GM23338 (cell line): ENCODE measurements at regions not wholly inside any gene's neighbourhood (a gene's known extent, or its start where the extent isn't known, plus 50 kb on each side); places are given as distances from the start of the nearest gene placed in this dataset.

Source experiments
- ATAC-seq: fragments of 200-7000 bp; cut with Tn5 transposase; 3 replicates; pipeline ENCODE4 v1.9.1; 2020
- DNase-seq: peaks from one replicate; pipeline ENCODE4 v3.0.0-alpha.2; 2015; ENCODE audit warnings: low spot score
- H2AFZ ChIP-seq: fragments of 200-600 bp; sonication (generic); 2 replicates; pipeline ENCODE4 v1.8.0; 2016; ENCODE audit warnings: antibody characterized with exemption, mild to moderate bottlenecking, moderate library complexity
- H3F3A ChIP-seq: fragments of 200-600 bp; sonication (generic); replicated peaks from 2 replicates; pipeline ENCODE4 v1.8.0; 2017; ENCODE audit warnings: antibody characterized with exemption, mixed run types, low read depth
- H3K27ac ChIP-seq: fragments of 200-600 bp; sonication (generic); 2 replicates; pipeline ENCODE4 v1.6.1; 2016; ENCODE audit warnings: low read depth
- H3K27me3 ChIP-seq: fragments of 200-600 bp; sonication (generic); 2 replicates; pipeline ENCODE4 v1.8.0; 2016; ENCODE audit warnings: mild to moderate bottlenecking, mixed run types, moderate library complexity; ENCODE audit not compliant: insufficient read depth
- H3K36me3 ChIP-seq: fragments of 200-600 bp; sonication (generic); 2 replicates; pipeline ENCODE4 v1.8.0; 2016; ENCODE audit warnings: mild to moderate bottlenecking; ENCODE audit not compliant: insufficient read depth
- H3K4me1 ChIP-seq: fragments of 200-600 bp; sonication (generic); 2 replicates; pipeline ENCODE4 v1.8.0; 2016; ENCODE audit warnings: mild to moderate bottlenecking, moderate library complexity; ENCODE audit not compliant: insufficient read depth
- H3K4me2 ChIP-seq: fragments of 200-600 bp; sonication (generic); 2 replicates; pipeline ENCODE4 v1.7.1; 2017; ENCODE audit warnings: mixed run types
- H3K4me3 ChIP-seq: fragments of 200-600 bp; sonication (generic); 2 replicates; pipeline ENCODE4 v1.6.1; 2016; ENCODE audit warnings: mixed run types
- H3K79me2 ChIP-seq: fragments of 200-600 bp; sonication (generic); replicated peaks from 2 replicates; pipeline ENCODE4 v1.8.0; 2017; ENCODE audit warnings: mild to moderate bottlenecking; ENCODE audit not compliant: insufficient read depth
- H3K9me2 ChIP-seq: fragments of 200-600 bp; sonication (generic); 2 replicates; pipeline ENCODE4 v1.8.0; 2017; ENCODE audit not compliant: insufficient read depth
- H4K20me1 ChIP-seq: fragments of 200-600 bp; sonication (generic); replicated peaks from 2 replicates; pipeline ENCODE4 v1.8.0; 2017; ENCODE audit warnings: mild to moderate bottlenecking; ENCODE audit not compliant: insufficient read depth
- H3K27ac Mint-ChIP-seq: 2 replicates; pipeline ENCODE4 v1.8.0; 2020; ENCODE audit warnings: inconsistent platforms, mild to moderate bottlenecking, moderate library complexity, mixed read lengths
- H3K27me3 Mint-ChIP-seq: 3 replicates; pipeline ENCODE4 v1.8.0; 2022; ENCODE audit warnings: low read depth, mild to moderate bottlenecking, moderate library complexity, mixed read lengths, inconsistent platforms; ENCODE audit not compliant: insufficient read depth, poor library complexity
- H3K36me3 Mint-ChIP-seq: 3 replicates; pipeline ENCODE4 v1.8.0; 2021; ENCODE audit warnings: low read depth, mild to moderate bottlenecking, inconsistent platforms, moderate library complexity, mixed read lengths
- H3K4me1 Mint-ChIP-seq: 3 replicates; pipeline ENCODE4 v1.8.0; 2020; ENCODE audit warnings: mild to moderate bottlenecking, inconsistent platforms, mixed read lengths
- H3K4me3 Mint-ChIP-seq: 3 replicates; pipeline ENCODE4 v1.8.0; 2021; ENCODE audit warnings: moderate library complexity, mild to moderate bottlenecking, inconsistent platforms, mixed read lengths
- H3K9me3 Mint-ChIP-seq: 3 replicates; pipeline ENCODE4 v1.8.0; 2020; ENCODE audit warnings: moderate library complexity, mild to moderate bottlenecking, inconsistent platforms, mixed read lengths
- CTCF ChIP-seq, 2 experiments: fragments of 200-600 bp in 1 of 2; sonication (generic) in 1 of 2; conservative IDR thresholded peaks; 2 replicates each; pipeline versions ENCODE4 v1.5.1 to v1.6.1; 2016 to 2017; ENCODE audit warnings: antibody characterized with exemption in 2 of 2, low read depth in 2 of 2, mild to moderate bottlenecking in 2 of 2, moderate library complexity in 1 of 2
- EZH2 ChIP-seq: fragments of 200-600 bp; sonication (generic); IDR thresholded peaks from one replicate; pipeline ENCODE4 v1.8.0; 2017; ENCODE audit warnings: antibody characterized with exemption, mild to moderate bottlenecking, low read depth; ENCODE audit not compliant: unreplicated experiment
- EZH2phosphoT487 ChIP-seq: fragments of 200-600 bp; sonication (generic); IDR thresholded peaks from one replicate; pipeline ENCODE4 v1.8.1; 2018; ENCODE audit warnings: antibody characterized with exemption; ENCODE audit not compliant: unreplicated experiment
- JUNB ChIP-seq: IDR thresholded peaks from one replicate; pipeline ENCODE4 v1.6.1; 2016; ENCODE audit warnings: antibody characterized with exemption; ENCODE audit not compliant: unreplicated experiment
- NANOG ChIP-seq: IDR thresholded peaks from 2 replicates; pipeline ENCODE4 v1.6.1; 2016; ENCODE audit warnings: antibody characterized with exemption, borderline replicate concordance
- POLR2AphosphoS5 ChIP-seq: IDR thresholded peaks from 2 replicates; pipeline ENCODE4 v1.6.1; 2016; ENCODE audit warnings: antibody characterized with exemption, low read depth
- REST ChIP-seq: IDR thresholded peaks from one replicate; pipeline ENCODE4 v1.6.1; 2018; ENCODE audit warnings: antibody characterized with exemption; ENCODE audit not compliant: unreplicated experiment
- STAT1 ChIP-seq: IDR thresholded peaks from one replicate; pipeline ENCODE4 v1.6.1; 2016; ENCODE audit warnings: antibody characterized with exemption; ENCODE audit not compliant: unreplicated experiment
- ZNF114 ChIP-seq: fragments of 250-450 bp; sonication (Bioruptor Pico); IDR thresholded peaks from 2 replicates; pipeline ENCODE4 v1.5.0; 2020; ENCODE audit warnings: mild to moderate bottlenecking, moderate library complexity
- ZNF331 ChIP-seq: fragments of 250-450 bp; sonication (Bioruptor Pico); IDR thresholded peaks from 2 replicates; pipeline ENCODE4 v1.5.0; 2020; ENCODE audit warnings: low read depth, mild to moderate bottlenecking, moderate library complexity
- ZNF462 ChIP-seq: fragments of 250-450 bp; sonication (Bioruptor Pico); IDR thresholded peaks from 2 replicates; pipeline ENCODE4 v1.5.0; 2020; ENCODE audit warnings: mild to moderate bottlenecking, moderate library complexity

- Mint-ChIP-seq H3K4me1 (peaks cover 20% of the 10 kb centered on the region; the same call in 2 of the 3 replicates), H3K9me3 (no peaks in the 10 kb centered on the region), H3K4me3 (no peak overlapping the region), H3K27ac (no peak overlapping the region), H3K27me3 (no peaks in the 10 kb centered on the region), H3K36me3 (no peaks in the 10 kb centered on the region)
- H2AFZ ChIP-seq = no peak overlapping the region
- TF ChIP-seq NANOG (no peak), ZNF331 (no peak)
- no peaks in the 10 kb centered on the region; the same call in 1 of the 2 replicates for H3K9me2 ChIP-seq
- H4K20me1 ChIP-seq = no peaks in the 10 kb centered on the region; the same call in 1 of the 2 replicates
- no peaks in the 10 kb centered on the region for H3K79me2 ChIP-seq
- no peaks in the 10 kb centered on the region for H3K4me1 ChIP-seq
- no peaks in the 10 kb centered on the region for H3K27me3 ChIP-seq
- no peak for ATAC-seq
- no peak overlapping the region for H3K4me3 ChIP-seq
- H3K27ac ChIP-seq = no peak overlapping the region
- H3F3A ChIP-seq = no peaks in the 10 kb centered on the region
- H3K36me3 ChIP-seq = no peaks in the 10 kb centered on the region
- no peak for DNase-seq
- H3K4me2 ChIP-seq = no peak overlapping the region
Measured at GRCh38 chr15:69538379-69538778, 85.8 kb downstream of the RPLP1 start.

GRCh38 chr15:69539345-69539744, 86.7 kb downstream of the RPLP1 start:
- H3K36me3 Mint-ChIP-seq = no peaks in the 10 kb centered on the region
- H3K27ac Mint-ChIP-seq = no peak overlapping the region
- no peaks in the 10 kb centered on the region for H3K9me3 Mint-ChIP-seq
- Histone ChIP-seq H3K79me2 (no peaks in the 10 kb centered on the region), H3K4me2 (no peak overlapping the region), H3K9me2 (no peaks in the 10 kb centered on the region; the same call in 1 of the 2 replicates), H3K36me3 (no peaks in the 10 kb centered on the region), H3F3A (no peaks in the 10 kb centered on the region), H3K4me3 (no peak overlapping the region), H3K27me3 (no peaks in the 10 kb centered on the region), H2AFZ (no peak overlapping the region), H4K20me1 (no peaks in the 10 kb centered on the region; the same call in 1 of the 2 replicates), H3K27ac (no peak overlapping the region), H3K4me1 (no peaks in the 10 kb centered on the region)
- H3K4me3 Mint-ChIP-seq = no peak overlapping the region
- no peak for ATAC-seq
- no peak for DNase-seq
- H3K4me1 Mint-ChIP-seq = peaks cover 27% of the 10 kb centered on the region; the same call in 2 of the 3 replicates
- no peaks in the 10 kb centered on the region for H3K27me3 Mint-ChIP-seq
- TF ChIP-seq EZH2 (no peak), NANOG (no peak), EZH2phosphoT487 (no peak), REST (no peak), POLR2AphosphoS5 (no peak), JUNB (no peak), ZNF331 (no peak), ZNF462 (CRISPR knock-in tag) (no peak), CTCF (conservative IDR thresholded peaks at IDR 0.05; ENCODE audit: low read depth in 2 of 2) (no peak), STAT1 (no peak), ZNF114 (CRISPR knock-in tag) (no peak)
